Stimulated activated CD4-positive, alpha-beta T cell treated with anti-CD3 and anti-CD28 coated beads, Interleukin-1b, Interleukin-23, amount 100 ng/mL, for 24 hours (primary cell): ENCODE measurements at regions not wholly inside any gene's neighbourhood (a gene's known extent, or its start where the extent isn't known, plus 50 kb on each side); places are given as distances from the start of the nearest gene placed in this dataset.

Experiments used
- DNase-seq, 4 experiments: peaks; one replicate each; pipeline ENCODE4 v3.0.0-alpha.2; 2020; ENCODE audit warnings: low read depth in 4 of 4, low spot score in 1 of 4

DNA sequence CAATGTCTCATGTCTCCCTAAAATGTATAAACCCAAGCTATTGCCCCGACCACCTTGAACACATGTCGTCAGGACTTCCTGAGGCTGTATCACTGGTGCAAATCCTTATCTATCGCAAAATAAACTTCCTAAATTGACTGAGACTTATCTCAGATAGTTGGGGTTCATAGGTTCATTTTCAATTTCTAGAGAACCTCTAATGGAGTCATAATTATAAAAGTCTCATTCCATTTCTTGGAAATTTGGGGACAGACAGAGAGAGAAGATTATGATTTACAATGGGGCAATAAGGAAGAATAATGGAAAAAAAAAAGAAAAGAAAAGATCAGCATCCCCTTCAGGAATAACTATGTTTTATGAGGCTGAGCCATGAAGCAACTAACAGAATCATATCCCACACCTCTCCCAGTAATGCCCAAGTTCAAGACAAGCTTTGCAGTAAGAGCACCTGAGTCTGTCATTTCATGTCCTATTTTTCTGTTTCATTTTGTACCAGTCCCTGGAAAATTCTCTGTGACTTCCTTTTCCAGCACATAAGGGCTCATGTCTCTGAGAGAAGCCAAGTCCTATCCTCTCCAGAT lies 70.0 kb upstream of the ETS2 start:
- DNase-seq = no peak

DNA sequence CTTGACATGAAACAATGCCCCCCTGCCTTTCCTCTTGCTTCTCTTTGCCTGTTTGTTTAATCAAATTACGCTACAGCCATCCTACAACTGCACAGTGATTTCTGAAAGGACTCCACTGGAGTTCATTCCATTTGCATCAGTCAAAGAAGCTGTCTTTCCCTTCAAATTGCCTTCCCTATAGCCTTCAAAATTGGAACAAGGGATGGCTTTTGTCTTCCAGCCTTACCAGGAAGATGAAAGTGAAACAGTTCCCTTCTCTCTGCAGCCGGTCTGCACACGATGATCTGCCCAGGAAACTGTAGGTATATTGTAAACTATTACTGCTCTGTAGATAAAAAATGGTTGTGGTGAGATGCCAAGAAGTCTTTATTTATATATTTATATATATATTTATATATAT lies 65.6 kb upstream of the ETS2 start:
- DNase-seq = no peak

DNA sequence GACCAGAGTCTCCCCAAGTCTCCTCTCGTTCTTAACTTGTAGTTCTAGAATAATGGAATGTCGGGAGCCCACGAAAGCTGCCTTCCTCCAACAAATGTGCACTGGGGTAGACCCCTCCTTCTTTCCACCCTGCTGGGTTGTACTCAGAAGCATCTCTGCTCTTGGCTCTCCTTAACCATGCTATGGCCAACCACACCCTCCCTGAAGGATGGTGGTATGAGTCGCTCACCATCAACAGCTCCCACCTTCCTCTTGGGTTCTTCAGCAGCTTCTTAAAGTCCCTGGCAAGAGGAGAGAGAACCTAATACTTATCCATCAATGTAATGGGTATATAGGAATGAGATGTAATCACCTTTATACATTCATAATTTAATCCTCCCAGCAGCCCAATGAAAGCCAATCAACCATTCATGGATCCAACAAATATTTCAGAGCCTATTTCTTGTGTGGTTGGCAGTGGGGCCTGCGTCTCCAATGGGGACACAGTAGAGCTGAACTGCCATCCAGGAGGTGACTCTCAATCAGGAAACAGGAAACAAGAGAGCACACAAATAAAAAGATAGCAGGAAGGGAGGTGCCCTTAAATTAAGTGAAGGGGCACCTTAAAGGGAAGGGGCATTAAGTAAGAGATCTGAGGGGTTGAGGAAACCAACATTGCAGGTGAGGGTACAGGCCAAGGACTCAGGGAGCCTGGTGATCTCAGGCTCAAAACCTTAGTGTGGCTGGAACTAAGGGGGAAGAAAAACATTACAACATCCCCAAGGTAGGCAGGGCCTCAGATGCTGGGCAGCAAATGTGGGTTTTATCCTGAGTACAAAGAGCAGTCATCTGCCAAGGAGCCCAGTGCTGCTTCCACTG lies 64.4 kb upstream of the ETS2 start:
- no peak for DNase-seq

DNA sequence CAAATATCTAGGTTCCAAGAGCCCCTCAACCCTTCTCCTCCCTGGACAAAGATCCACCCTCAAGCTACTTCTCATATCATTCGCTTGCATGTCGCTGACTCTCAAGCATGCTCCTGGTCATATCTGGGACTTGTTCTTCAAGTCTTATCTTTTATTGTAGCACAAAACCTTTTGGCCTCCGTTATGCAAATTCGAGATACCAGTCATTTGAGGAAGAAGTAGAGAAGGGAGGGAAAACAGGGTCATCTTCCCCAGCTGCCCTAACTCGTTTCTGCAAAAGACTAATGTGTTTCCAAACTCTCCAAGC lies 63.8 kb upstream of the ETS2 start:
- no peak for DNase-seq

DNA sequence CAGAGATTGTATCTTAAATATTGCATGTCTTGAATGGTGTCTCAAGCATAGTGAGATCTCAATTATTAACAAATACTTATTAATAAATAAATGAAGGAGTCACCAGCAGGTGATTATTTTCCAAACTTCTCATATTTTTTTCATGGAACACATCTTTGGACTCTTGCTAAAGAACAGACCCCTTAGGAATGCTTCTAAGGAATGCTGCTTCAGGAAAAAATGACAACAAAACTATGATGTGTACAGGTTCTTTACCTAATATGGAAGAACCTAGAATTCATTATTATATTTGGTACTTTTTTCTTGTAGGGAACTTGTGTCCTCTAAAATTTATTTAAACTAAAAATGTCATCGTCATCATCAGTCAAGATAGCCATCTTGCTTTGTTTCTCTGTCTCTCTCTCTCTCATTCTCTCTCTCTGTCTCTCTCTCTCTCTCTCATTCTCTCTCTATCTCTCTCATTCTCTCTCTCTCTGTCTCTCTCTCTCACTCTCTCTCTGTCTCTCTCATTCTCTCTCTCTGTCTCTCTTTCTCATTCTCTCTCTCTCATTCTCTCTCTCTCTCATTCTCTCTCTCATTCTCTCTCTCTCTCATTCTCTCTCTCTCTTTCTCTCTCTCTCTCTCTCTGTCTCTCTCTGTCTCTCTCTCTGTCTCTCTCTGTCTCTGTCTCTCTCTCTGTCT lies 63.0 kb upstream of the ETS2 start:
- no peak for DNase-seq

DNA sequence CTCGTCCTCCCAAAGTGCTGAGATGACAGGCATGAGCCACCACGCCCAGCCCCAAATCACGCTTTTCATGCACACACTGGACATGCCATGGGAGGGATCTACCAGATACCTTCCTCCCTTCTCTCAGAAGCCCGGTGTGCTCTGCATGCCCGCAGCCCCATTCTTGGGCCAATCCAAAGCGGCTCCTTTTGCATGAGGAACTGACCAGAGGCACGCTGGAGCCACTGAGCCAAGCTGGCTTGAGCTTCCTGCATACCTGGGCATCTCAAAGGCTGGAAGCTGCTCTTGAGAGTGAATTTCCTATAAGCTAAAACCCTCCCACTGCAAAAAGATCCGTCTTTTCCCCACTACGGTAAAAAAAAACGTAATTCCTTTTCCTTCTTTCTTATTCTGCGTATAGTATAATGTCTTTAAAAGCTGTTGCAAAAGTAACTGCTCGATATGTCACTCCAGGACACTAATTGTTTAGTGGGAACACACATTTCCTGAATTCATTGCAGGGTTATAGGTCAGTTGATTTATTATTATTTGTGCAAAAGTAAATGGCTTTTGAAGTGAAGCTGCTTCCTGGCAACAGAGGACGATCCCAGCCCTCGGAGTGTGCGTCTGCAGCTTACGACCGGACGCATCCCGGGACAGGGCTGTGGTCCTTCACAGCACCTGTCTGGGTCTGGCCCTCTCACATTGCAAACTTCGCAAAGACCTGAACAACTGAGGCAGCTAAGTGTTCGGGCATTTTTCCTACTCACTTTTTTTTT lies 61.8 kb upstream of the ETS2 start:
- DNase-seq = no peak

DNA sequence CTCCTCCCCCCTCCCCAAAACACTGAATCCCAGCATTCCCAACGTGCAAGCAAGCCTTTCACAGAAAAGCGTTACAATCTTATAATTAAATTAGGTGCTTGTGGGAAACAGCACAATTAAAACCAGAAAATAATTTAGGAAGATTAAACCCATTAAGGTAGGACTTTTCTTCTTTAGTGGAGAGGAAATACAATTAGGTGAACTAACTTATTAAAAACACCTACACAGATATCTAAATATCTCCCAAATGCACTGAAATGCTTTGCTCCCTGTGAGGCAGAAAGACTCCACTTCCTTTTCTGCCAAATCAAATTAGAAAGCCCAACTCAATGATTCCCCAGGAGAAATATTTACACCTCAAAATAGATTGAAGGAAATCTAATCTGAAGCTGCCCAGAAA lies 60.9 kb upstream of the ETS2 start:
- DNase-seq = no peak

DNA sequence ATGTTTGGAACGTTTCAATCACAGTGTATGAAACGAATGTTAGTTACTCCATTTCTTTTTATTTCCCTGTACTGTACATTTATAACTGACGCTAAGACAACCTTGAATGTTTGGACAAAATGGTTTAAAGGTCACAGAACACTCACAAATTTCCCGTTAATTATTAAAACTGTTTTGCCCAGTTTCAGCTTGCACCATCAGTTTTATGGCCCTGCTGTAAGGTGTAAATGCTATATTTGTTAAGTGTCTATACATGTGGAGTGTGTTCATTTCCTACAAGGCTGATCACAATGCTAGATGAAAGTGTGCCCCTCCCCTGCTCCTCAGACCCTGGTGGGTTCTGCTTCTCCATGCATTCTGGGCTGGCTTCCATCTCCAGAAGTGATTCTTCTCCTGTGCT lies 57.9 kb upstream of the ETS2 start:
- DNase-seq = no peak

DNA sequence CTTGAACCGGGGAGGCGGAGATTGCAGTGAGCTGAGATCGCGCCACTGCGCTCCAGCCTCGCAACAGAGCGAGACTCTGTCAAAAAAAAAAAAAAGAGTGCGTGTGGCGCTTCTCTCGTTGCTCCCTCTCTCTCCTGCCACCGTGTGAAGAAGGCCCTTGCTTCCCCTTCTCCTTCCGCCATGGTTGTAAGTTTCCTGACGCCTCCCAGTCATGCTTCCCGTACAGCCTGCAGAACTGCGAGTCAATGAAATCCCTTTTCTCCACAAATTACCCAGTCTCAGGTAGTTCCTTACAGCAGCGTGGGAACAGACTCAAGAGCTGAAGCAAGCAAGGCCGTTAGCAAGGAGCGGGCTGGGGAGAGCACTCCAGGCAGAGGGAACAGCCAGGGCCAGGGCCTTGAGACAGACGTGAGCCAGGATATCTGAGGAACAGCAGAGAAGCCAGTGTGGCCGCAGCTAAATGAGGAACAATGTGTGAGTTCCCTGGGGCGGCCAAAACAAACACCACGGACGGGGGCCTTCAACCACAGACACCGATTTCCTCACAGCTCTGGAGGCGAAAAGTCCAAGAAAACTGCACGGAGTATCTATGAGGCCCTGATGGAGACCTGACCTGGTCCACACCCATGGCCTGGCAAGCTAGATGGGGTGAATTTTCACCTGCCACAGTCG lies 54.2 kb upstream of the ETS2 start:
- no peak for DNase-seq

DNA sequence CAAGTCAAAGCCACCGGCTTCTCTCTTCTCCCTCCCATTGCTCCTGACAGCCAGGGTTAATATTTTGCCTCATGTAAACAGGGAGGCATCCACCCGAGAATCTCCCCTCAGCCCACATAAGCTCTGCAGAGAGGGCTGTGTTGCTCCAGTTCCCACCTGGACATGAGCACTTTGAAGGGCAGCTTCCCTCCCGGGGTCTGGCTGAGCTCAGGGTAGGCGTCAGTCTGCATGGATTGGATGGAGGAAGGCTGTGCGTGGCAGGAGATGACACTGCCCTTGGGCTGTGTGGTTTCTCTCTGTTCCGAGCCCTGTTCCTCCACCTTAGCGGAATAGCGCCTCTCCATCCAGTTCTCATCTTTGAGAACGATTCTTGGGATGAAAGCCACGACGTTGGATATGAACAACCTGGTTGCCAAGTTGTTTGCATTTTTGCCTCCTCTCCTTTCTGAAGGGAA lies 53.7 kb upstream of the ETS2 start:
- no peak for DNase-seq

DNA sequence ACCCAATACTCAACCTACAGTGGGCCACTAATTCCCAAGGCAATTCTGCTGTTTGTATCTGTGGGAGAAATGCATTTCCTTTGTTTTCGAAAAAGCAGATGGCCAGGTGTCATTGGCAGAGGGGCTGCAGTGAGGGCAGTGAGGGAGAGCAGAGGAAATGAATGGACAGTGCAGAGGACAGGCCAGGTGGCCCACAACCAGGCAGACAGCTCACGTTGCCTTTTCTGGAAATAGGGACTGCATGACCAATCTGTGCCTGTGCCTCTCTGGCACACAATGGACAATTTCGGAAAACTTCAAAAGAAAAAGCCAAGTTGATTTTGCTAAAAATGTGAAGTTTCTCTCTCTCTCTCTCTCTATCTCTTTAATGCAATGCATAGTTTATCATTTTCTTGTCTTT lies 52.6 kb upstream of the ETS2 start:
- DNase-seq = no peak

DNA sequence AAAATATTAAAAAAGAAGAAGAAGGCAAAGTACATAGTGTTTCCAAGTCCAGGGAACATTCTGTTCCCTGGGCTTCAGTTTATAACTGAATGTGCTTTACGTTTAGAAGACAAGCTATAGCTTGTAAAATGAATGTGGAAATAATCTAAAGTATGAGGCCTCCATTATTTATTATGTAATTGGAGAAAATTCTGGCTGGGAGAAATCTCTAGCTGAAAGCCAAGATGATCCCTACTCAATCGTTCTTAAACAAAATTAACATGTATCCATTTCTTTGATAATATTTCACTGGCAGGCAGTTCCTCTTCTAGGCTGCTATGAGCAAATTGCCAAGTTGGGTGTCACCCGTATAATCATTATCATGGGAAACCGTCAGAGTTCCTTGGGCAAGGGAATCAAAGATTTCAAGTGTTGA lies 52.2 kb upstream of the ETS2 start:
- no peak for DNase-seq
